ENCODE measurements at regions not wholly inside any gene's neighbourhood (a gene's known extent, or its start where the extent isn't known, plus 50 kb on each side); places are given as distances from the start of the nearest gene placed in this dataset.

- no peak for TF ChIP-seq CTCF (IDR thresholded peaks at IDR 0.05)
- no peak for TF ChIP-seq EP300 (IDR thresholded peaks at IDR 0.05)
- TF ChIP-seq POLR2A (IDR thresholded peaks at IDR 0.05; ENCODE audit: low read depth): no peak
Observed at GRCh38 chr10:131834152-131834810, 66.5 kb upstream of the PPP2R2D start.
